ENCODE measurements at regions not wholly inside any gene's neighbourhood (a gene's known extent, or its start where the extent isn't known, plus 50 kb on each side); places are given as distances from the start of the nearest gene placed in this dataset.

GRCh38 chr2:67627456-67628207 lies 230.5 kb downstream of the ETAA1 start:
- H3K4me3 ChIP-seq (ENCODE audit: low read depth, low read length), result no peak overlapping the region
- no peak for TF ChIP-seq CTCF (IDR thresholded peaks at IDR 0.05; ENCODE audit: control insufficient read depth, extremely low read depth, insufficient read depth)
- no peak for DNase-seq (ENCODE audit: low read depth)

- no peak for TF ChIP-seq CTCF (IDR thresholded peaks at IDR 0.05; ENCODE audit: control insufficient read depth, extremely low read depth, insufficient read depth)
- no peak overlapping the region for H3K4me3 ChIP-seq (ENCODE audit: low read depth, low read length)
- DNase-seq (ENCODE audit: low read depth), result no peak
Measured at GRCh38 chr2:67628892-67629291, 231.8 kb downstream of the ETAA1 start.

- no peak for DNase-seq (ENCODE audit: low read depth)
- TF ChIP-seq CTCF (IDR thresholded peaks at IDR 0.05; ENCODE audit: control insufficient read depth, extremely low read depth, insufficient read depth), result no peak
- no peak overlapping the region for H3K4me3 ChIP-seq (ENCODE audit: low read depth, low read length)
Measured at GRCh38 chr2:67631483-67631882, 234.3 kb downstream of the ETAA1 start.

GRCh38 chr2:67633212-67633856 lies 236.2 kb downstream of the ETAA1 start:
- DNase-seq (ENCODE audit: low read depth), result no peak
- no peak for TF ChIP-seq CTCF (IDR thresholded peaks at IDR 0.05; ENCODE audit: control insufficient read depth, extremely low read depth, insufficient read depth)
- H3K4me3 ChIP-seq (ENCODE audit: low read depth, low read length), result no peak overlapping the region

GRCh38 chr2:67638146-67638545 lies 241.0 kb downstream of the ETAA1 start:
- TF ChIP-seq CTCF (IDR thresholded peaks at IDR 0.05; ENCODE audit: control insufficient read depth, extremely low read depth, insufficient read depth), result no peak
- H3K4me3 ChIP-seq (ENCODE audit: low read depth, low read length), result no peak overlapping the region
- DNase-seq (ENCODE audit: low read depth), result no peak

- H3K4me3 ChIP-seq (ENCODE audit: low read depth, low read length), result no peak overlapping the region
- DNase-seq (ENCODE audit: low read depth), result no peak
- TF ChIP-seq CTCF (IDR thresholded peaks at IDR 0.05; ENCODE audit: control insufficient read depth, extremely low read depth, insufficient read depth), result no peak
Measured at GRCh38 chr2:67641312-67642045, 244.3 kb downstream of the ETAA1 start.
